ENCODE measurements at regions not wholly inside any gene's neighbourhood (a gene's known extent, or its start where the extent isn't known, plus 50 kb on each side); places are given as distances from the start of the nearest gene placed in this dataset.
"Not testable (repeated sequence)": the region's sequence is repeated elsewhere in the genome, so short reads cannot be mapped to it uniquely, and the experiment has no call there.

GRCh38 chr2:154507186-154507585 is 191.3 kb upstream of the KCNJ3 start:
- DNase-seq = no peak

DNA sequence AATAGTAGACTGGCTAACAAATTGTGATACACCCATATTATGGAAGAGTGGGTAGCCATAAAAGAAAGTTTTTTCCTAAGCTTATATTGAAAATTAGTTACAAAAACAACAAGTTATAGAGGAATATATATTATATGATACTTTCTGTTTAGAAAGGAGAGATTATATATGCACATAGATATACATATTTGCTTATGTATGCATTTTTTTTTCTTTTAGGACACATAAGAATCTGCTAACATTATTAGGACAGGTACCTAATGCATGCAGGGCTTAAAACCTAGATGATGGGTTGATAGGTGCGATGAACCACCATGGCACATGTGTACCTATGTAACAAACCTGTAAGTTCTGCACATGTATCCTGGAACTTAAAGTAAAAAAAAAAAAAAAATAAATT is 179.6 kb upstream of the KCNJ3 start:
- DNase-seq = no peak

- not testable (repeated sequence) for DNase-seq
These were observed 177.5 kb upstream of the KCNJ3 start for GRCh38 chr2:154520951-154521350.

DNA sequence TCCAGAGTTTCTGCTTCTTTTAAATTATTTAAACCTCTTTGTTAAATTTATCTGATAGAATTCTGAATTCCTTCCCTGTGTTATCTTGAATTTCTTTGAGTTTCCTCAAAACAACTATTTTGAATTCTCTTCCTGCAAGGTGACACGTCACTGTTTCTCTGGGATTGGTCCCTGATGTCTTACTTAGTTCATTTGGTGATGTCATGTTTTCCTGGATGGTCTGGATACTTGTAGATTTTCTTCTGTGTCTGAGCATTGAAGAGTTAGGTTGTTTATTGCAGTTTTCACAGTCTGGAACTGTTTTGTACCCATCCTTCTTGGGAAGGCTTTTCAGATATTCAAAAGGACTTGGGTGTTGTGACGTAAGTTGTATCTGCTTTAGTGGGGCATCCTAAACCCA is 172.3 kb upstream of the KCNJ3 start:
- no peak for DNase-seq

- no peak for DNase-seq
These were observed 170.5 kb upstream of the KCNJ3 start for GRCh38 chr2:154527962-154528361.

- no peak for DNase-seq
These were observed 166.5 kb upstream of the KCNJ3 start for GRCh38 chr2:154532004-154532403.

- no peak for DNase-seq
These were observed 165.7 kb upstream of the KCNJ3 start for GRCh38 chr2:154532763-154533162.

- DNase-seq = no peak
These were observed 165.1 kb upstream of the KCNJ3 start for GRCh38 chr2:154533300-154533940.

DNA sequence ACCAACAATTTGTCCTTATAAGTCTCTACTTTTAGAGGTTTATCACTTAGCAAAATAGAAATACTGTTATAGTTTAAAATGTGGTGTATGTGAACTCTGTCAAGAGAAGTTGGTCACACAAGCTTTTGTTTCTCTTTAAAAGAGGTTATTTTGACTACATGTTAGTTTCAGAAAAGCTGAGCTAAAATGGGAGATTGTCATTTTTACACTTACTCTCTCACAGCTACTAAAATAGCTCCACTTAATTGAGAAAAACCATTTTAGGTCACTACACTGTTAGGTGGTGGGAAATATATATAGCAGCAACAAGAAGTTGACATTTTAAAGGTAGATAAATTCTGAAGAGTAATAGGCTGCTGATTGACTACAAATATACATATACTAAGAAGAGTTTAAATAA is 161.5 kb upstream of the KCNJ3 start:
- DNase-seq = no peak

DNA sequence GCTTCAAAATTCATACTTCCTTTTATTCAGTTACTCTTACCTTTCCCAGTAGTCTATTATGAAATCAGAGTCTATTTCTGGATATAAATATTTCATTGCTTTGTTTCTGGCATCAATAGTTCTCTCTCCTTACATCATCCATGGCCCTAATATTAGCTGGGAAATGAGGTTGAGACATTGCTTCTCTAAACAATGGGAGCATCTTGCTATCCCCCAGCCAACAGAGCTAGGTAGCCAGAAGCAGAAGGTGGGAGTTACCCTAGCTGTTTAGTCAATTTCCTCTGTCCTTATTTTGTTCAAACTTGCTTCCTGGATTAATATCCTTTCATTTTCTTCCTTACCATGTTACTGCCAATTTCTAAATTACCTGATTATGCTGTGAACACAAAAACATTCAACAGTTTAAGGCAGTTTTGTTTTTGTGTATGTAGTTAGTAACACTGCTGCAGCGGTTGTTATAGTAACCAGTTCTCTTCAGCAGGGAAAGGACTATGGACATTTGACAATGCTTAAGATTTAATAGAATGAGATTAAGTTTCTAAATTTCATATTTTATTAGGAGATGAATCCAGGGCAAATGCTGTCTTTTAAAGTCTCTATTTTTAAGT is 160.5 kb upstream of the KCNJ3 start:
- DNase-seq = peak; percentile 56

DNA sequence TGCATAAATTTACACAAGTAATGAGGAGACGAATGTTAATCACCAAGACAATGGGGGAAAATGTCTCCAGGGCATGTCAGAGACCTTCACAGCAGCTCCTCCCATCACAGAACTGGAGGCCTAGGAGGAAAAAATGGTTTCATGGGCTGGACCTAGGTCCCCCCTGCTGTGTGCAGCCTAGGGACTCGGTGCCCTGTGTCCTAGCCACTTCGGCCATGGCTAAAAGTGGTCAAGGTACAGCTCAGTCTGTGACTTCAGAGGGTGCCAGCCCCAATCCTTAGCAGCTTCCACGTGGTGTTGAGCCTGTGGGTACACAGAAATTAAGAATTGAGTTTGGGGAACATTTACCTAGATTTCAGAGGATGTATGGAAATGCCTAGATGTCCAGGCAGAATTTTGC is 152.2 kb upstream of the KCNJ3 start:
- DNase-seq = no peak

- DNase-seq = no peak
These were observed 148.6 kb upstream of the KCNJ3 start for GRCh38 chr2:154549869-154550268.

DNA sequence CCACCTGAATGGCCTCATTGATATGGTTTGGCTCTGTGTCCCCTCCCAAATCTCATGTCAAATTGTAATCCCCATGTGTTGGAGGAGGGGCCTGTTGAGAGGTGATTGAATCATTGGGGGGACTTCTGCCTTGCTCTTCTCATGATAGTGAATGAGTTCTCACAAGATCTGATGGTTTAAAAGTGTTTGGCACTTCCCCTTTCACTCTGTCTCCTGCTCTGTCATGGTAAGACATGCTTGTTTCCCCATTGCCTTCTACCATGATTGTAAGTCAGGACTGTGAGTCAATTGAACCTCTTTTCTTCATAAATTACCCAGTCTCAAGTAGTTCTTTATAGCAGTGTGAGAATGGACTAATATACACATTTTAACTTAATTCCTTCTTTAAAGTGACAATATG is 146.8 kb upstream of the KCNJ3 start:
- no peak for DNase-seq

DNA sequence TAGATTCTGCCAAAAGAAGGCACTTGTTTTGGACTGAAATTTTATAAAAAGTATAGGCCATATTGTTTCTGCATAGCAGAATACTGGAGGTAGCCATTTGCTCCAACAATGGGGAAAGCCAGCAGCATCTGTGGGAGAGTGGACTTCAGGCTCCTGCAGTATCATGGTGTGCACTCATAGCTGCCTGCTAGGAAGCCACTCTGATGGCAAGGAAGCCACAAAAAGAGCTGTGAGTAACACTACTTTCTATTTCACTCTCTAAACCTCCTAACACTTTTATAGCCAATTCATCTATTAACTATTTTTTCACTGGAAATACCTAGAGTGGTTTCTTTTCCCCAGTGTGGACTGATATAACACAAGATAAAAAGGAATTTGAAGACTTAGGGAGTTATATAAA is 144.4 kb upstream of the KCNJ3 start:
- DNase-seq = no peak

DNA sequence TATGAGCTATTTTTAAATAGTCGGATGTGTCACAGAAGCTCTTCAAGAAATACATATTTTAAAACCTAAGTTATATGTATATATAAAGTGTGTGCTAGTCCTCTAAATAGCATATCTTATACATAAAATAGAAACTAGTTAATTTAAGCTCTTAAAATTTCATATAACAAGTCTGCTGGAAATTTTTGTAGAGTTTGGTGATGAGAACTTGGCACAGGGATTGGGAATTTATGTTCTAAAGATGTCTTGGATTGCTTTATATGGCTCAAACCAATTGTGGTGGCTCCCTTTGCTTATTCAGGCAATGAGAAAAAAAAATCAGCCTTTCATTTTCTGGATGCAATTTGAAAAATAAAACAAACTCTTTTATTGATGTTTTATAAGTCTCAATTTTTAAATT is 142.8 kb upstream of the KCNJ3 start:
- no peak for DNase-seq

DNA sequence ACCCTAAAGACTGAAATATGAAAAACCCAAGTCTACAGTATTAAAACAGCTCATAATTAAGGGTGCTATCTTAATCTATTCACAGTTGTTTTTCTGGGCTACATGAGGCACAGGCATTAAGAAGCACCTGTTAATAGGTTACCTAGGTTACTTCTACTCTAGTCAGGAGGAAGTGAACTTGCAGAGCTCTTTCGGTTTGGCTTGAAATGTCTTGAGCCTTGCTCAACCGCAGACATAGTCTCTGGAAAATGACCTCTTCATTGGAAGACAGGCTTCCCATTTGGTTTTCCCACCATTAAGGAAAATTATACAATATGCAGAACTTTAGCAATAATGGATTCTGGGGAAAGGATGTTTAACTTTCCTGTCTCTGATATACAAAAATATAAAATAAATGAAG is 142.3 kb upstream of the KCNJ3 start:
- DNase-seq = no peak

DNA sequence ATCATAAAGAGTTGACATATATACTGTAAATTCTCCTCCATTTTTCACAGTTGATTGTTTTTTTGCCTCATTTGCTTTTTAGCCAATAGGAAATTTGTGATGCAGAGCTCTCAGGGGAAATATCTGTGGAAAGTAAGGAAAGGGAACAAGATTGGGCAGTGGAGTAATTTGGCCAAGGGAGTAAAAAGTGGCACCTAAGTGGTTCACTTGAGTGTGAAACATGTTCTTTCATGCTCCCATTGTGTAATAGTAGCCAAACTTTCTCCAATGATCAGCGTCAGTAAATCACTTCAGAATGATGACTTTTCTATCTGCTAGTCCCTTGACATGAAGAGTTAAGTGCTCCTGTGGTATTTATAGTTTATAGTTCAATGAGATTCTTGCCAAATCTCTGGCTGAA is 141.9 kb upstream of the KCNJ3 start:
- DNase-seq = no peak

GRCh38 chr2:154557906-154558305 is 140.6 kb upstream of the KCNJ3 start:
- no peak for DNase-seq

- DNase-seq = no peak
These were observed 133.1 kb upstream of the KCNJ3 start for GRCh38 chr2:154565433-154565832.

DNA sequence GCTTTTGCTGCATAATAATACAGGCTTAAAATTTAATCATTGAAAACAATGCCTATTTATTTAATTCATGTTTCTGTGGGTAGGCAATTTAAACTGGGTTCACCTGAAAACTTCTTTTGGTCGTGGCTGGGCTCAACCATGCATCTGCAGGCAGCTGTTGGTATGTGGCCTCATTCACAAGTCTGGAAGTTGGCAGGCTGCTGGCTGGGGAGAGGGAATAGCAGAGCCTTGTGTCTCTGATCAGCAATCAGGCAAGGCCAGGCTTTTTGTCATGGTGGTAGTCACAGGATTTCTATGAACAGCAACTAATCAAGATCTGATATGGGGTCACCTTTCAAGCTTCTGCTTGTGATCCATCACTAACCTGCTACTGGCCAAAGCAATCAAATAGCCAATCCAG is 130.1 kb upstream of the KCNJ3 start:
- no peak for DNase-seq

GRCh38 chr2:154570501-154570900 is 128.0 kb upstream of the KCNJ3 start:
- DNase-seq = no peak

- DNase-seq = not testable (repeated sequence)
These were observed 121.8 kb upstream of the KCNJ3 start for GRCh38 chr2:154576699-154577098.

- DNase-seq = no peak
These were observed 121.1 kb upstream of the KCNJ3 start for GRCh38 chr2:154577390-154577789.

DNA sequence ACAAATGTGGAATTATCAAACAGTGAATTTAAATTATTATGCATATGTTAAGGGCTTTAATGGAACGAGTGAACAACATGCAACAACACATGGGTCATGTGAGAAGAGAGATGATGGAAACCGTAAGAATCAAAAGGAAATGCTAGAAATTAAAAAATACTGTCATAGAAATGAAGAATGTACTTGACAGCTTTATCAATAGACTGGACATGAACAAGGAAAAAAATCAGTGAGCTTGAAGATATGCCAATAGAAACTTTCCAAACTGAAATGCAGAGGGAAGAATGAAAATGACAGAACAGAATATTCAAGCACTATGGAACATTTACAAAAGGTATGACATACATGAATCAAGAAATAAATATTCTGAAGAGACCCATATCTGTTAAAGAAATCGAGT is 117.7 kb upstream of the KCNJ3 start:
- DNase-seq = no peak

GRCh38 chr2:154582694-154583093 is 115.8 kb upstream of the KCNJ3 start:
- not testable (repeated sequence) for DNase-seq

Data from COR-L47 (cell line).